ENCODE measurements at regions not wholly inside any gene's neighbourhood (a gene's known extent, or its start where the extent isn't known, plus 50 kb on each side); places are given as distances from the start of the nearest gene placed in this dataset.

- H3K27me3 ChIP-seq (ENCODE audit: insufficient read depth, low read length) = no peaks in the 10 kb centered on the region
- H3K36me3 ChIP-seq (ENCODE audit: insufficient read depth, low read length) = no peaks in the 10 kb centered on the region
- H3K9me3 ChIP-seq (ENCODE audit: low read length) = peaks cover 1% of the 10 kb centered on the region
- no peak overlapping the region for H3K4me3 ChIP-seq (ENCODE audit: low read length)
- H3K4me1 ChIP-seq (ENCODE audit: insufficient read depth, low read length) = peaks cover 5% of the 10 kb centered on the region
- H2AFZ ChIP-seq (ENCODE audit: low read depth, low read length) = peak overlapping the region; percentile 65
Measured at GRCh38 chr6:139533171-139533570, 158.7 kb upstream of the CITED2 start.

- H2AFZ ChIP-seq (ENCODE audit: low read depth, low read length) = no peak overlapping the region
- no peaks in the 10 kb centered on the region for H3K27me3 ChIP-seq (ENCODE audit: insufficient read depth, low read length)
Measured at GRCh38 chr6:139531148-139532115, 157.0 kb upstream of the CITED2 start.

GRCh38 chr6:139530561-139530960 lies 156.1 kb upstream of the CITED2 start:
- no peaks in the 10 kb centered on the region for H3K36me3 ChIP-seq (ENCODE audit: insufficient read depth, low read length)
- peaks cover 5% of the 10 kb centered on the region for H3K4me1 ChIP-seq (ENCODE audit: insufficient read depth, low read length)
- H3K9me3 ChIP-seq (ENCODE audit: low read length) = peaks cover 2% of the 10 kb centered on the region
- H3K27me3 ChIP-seq (ENCODE audit: insufficient read depth, low read length) = no peaks in the 10 kb centered on the region
- H3K4me3 ChIP-seq (ENCODE audit: low read length) = no peak overlapping the region
- H2AFZ ChIP-seq (ENCODE audit: low read depth, low read length) = no peak overlapping the region

More at GRCh38 chr6:139531148-139532115, 157.0 kb upstream of the CITED2 start:
- Histone ChIP-seq H3K36me3 (ENCODE audit: insufficient read depth, low read length) (no peaks in the 10 kb centered on the region), H3K9me3 (ENCODE audit: low read length) (peaks cover 2% of the 10 kb centered on the region), H3K4me1 (ENCODE audit: insufficient read depth, low read length) (peaks cover 5% of the 10 kb centered on the region), H3K4me3 (ENCODE audit: low read length) (no peak overlapping the region)

GRCh38 chr6:139529420-139529819 lies 155.0 kb upstream of the CITED2 start:
- no peak overlapping the region for H3K4me3 ChIP-seq (ENCODE audit: low read length)
- H3K4me1 ChIP-seq (ENCODE audit: insufficient read depth, low read length) = peaks cover 5% of the 10 kb centered on the region
- H3K9me3 ChIP-seq (ENCODE audit: low read length) = peaks cover 2% of the 10 kb centered on the region
- no peak overlapping the region for H2AFZ ChIP-seq (ENCODE audit: low read depth, low read length)
- H3K27me3 ChIP-seq (ENCODE audit: insufficient read depth, low read length) = no peaks in the 10 kb centered on the region
- no peaks in the 10 kb centered on the region for H3K36me3 ChIP-seq (ENCODE audit: insufficient read depth, low read length)

GRCh38 chr6:139528471-139528870 lies 154.0 kb upstream of the CITED2 start:
- H3K27me3 ChIP-seq (ENCODE audit: insufficient read depth, low read length) = no peaks in the 10 kb centered on the region
- peaks cover 2% of the 10 kb centered on the region for H3K9me3 ChIP-seq (ENCODE audit: low read length)
- H3K4me3 ChIP-seq (ENCODE audit: low read length) = no peak overlapping the region
- no peak overlapping the region for H2AFZ ChIP-seq (ENCODE audit: low read depth, low read length)
- peaks cover 5% of the 10 kb centered on the region for H3K4me1 ChIP-seq (ENCODE audit: insufficient read depth, low read length)
- H3K36me3 ChIP-seq (ENCODE audit: insufficient read depth, low read length) = no peaks in the 10 kb centered on the region

GRCh38 chr6:139525415-139525814 lies 151.0 kb upstream of the CITED2 start:
- no peaks in the 10 kb centered on the region for H3K27me3 ChIP-seq (ENCODE audit: insufficient read depth, low read length)
- H3K36me3 ChIP-seq (ENCODE audit: insufficient read depth, low read length) = no peaks in the 10 kb centered on the region
- peaks cover 2% of the 10 kb centered on the region for H3K9me3 ChIP-seq (ENCODE audit: low read length)
- H3K4me1 ChIP-seq (ENCODE audit: insufficient read depth, low read length) = no peaks in the 10 kb centered on the region
- no peak overlapping the region for H3K4me3 ChIP-seq (ENCODE audit: low read length)
- no peak overlapping the region for H2AFZ ChIP-seq (ENCODE audit: low read depth, low read length)

GRCh38 chr6:139523986-139524385 lies 149.5 kb upstream of the CITED2 start:
- H2AFZ ChIP-seq (ENCODE audit: low read depth, low read length) = no peak overlapping the region
- no peaks in the 10 kb centered on the region for H3K4me1 ChIP-seq (ENCODE audit: insufficient read depth, low read length)
- no peak overlapping the region for H3K4me3 ChIP-seq (ENCODE audit: low read length)
- peaks cover 2% of the 10 kb centered on the region for H3K9me3 ChIP-seq (ENCODE audit: low read length)
- H3K27me3 ChIP-seq (ENCODE audit: insufficient read depth, low read length) = no peaks in the 10 kb centered on the region
- no peaks in the 10 kb centered on the region for H3K36me3 ChIP-seq (ENCODE audit: insufficient read depth, low read length)

- Histone ChIP-seq H3K4me1 (ENCODE audit: insufficient read depth, low read length) (no peaks in the 10 kb centered on the region), H2AFZ (ENCODE audit: low read depth, low read length) (no peak overlapping the region), H3K27me3 (ENCODE audit: insufficient read depth, low read length) (no peaks in the 10 kb centered on the region), H3K9me3 (ENCODE audit: low read length) (peaks cover 2% of the 10 kb centered on the region), H3K36me3 (ENCODE audit: insufficient read depth, low read length) (no peaks in the 10 kb centered on the region), H3K4me3 (ENCODE audit: low read length) (no peak overlapping the region)
Measured at GRCh38 chr6:139522511-139523220, 148.2 kb upstream of the CITED2 start.

GRCh38 chr6:139521338-139521737 lies 146.9 kb upstream of the CITED2 start:
- no peaks in the 10 kb centered on the region for H3K27me3 ChIP-seq (ENCODE audit: insufficient read depth, low read length)
- peaks cover under 1% of the 10 kb centered on the region for H3K9me3 ChIP-seq (ENCODE audit: low read length)
- no peak overlapping the region for H2AFZ ChIP-seq (ENCODE audit: low read depth, low read length)
- no peaks in the 10 kb centered on the region for H3K36me3 ChIP-seq (ENCODE audit: insufficient read depth, low read length)
- H3K4me1 ChIP-seq (ENCODE audit: insufficient read depth, low read length) = no peaks in the 10 kb centered on the region
- no peak overlapping the region for H3K4me3 ChIP-seq (ENCODE audit: low read length)

GRCh38 chr6:139520321-139520768 lies 145.9 kb upstream of the CITED2 start:
- Histone ChIP-seq H3K36me3 (ENCODE audit: insufficient read depth, low read length) (no peaks in the 10 kb centered on the region), H3K27me3 (ENCODE audit: insufficient read depth, low read length) (no peaks in the 10 kb centered on the region), H2AFZ (ENCODE audit: low read depth, low read length) (no peak overlapping the region), H3K9me3 (ENCODE audit: low read length) (no peaks in the 10 kb centered on the region), H3K4me1 (ENCODE audit: insufficient read depth, low read length) (peaks cover 5% of the 10 kb centered on the region), H3K4me3 (ENCODE audit: low read length) (no peak overlapping the region)

- Histone ChIP-seq H3K4me3 (ENCODE audit: low read length) (no peak overlapping the region), H3K36me3 (ENCODE audit: insufficient read depth, low read length) (no peaks in the 10 kb centered on the region), H2AFZ (ENCODE audit: low read depth, low read length) (no peak overlapping the region), H3K4me1 (ENCODE audit: insufficient read depth, low read length) (peaks cover 7% of the 10 kb centered on the region), H3K9me3 (ENCODE audit: low read length) (no peaks in the 10 kb centered on the region), H3K27me3 (ENCODE audit: insufficient read depth, low read length) (no peaks in the 10 kb centered on the region)
Measured at GRCh38 chr6:139519571-139520031, 145.2 kb upstream of the CITED2 start.

- Histone ChIP-seq H3K36me3 (ENCODE audit: insufficient read depth, low read length) (no peaks in the 10 kb centered on the region), H2AFZ (ENCODE audit: low read depth, low read length) (no peak overlapping the region), H3K4me1 (ENCODE audit: insufficient read depth, low read length) (peaks cover 7% of the 10 kb centered on the region), H3K4me3 (ENCODE audit: low read length) (no peak overlapping the region), H3K27me3 (ENCODE audit: insufficient read depth, low read length) (no peaks in the 10 kb centered on the region), H3K9me3 (ENCODE audit: low read length) (no peaks in the 10 kb centered on the region)
Measured at GRCh38 chr6:139519097-139519496, 144.6 kb upstream of the CITED2 start.

GRCh38 chr6:139518556-139519091 lies 144.2 kb upstream of the CITED2 start:
- Histone ChIP-seq H3K27me3 (ENCODE audit: insufficient read depth, low read length) (no peaks in the 10 kb centered on the region), H3K4me1 (ENCODE audit: insufficient read depth, low read length) (peaks cover 7% of the 10 kb centered on the region), H3K9me3 (ENCODE audit: low read length) (no peaks in the 10 kb centered on the region), H2AFZ (ENCODE audit: low read depth, low read length) (no peak overlapping the region), H3K4me3 (ENCODE audit: low read length) (no peak overlapping the region), H3K36me3 (ENCODE audit: insufficient read depth, low read length) (no peaks in the 10 kb centered on the region)

Measured in neuron (in vitro differentiated cells).